Naive thymus-derived CD4-positive, alpha-beta T cell (primary cell): ENCODE measurements at regions not wholly inside any gene's neighbourhood (a gene's known extent, or its start where the extent isn't known, plus 50 kb on each side); places are given as distances from the start of the nearest gene placed in this dataset.
"Not testable (repeated sequence)": the region's sequence is repeated elsewhere in the genome, so short reads cannot be mapped to it uniquely, and the experiment has no call there.

Experiments
- ATAC-seq: fragments of 150-1000 bp; cut with Tn5 transposase; 2 replicates; pipeline ENCODE4 v1.10.0; 2021; ENCODE audit warnings: mild to moderate bottlenecking, moderate library complexity
- CTCF ChIA-PET: fragments of 350-600 bp; sonication (Branson Sonifier 250); formaldehyde crosslinking; loops from one replicate; lab custom pipeline; 2021; ENCODE audit warnings: antibody characterized with exemption; lab: Charles Lee
- POLR2A ChIA-PET: fragments of 350-600 bp; sonication (Branson Sonifier 250); formaldehyde crosslinking; loops from one replicate; lab custom pipeline; 2021; ENCODE audit warnings: antibody characterized with exemption, inconsistent platforms; lab: Charles Lee
- DNase-seq, 9 donors: peaks; one replicate each; pipeline versions ENCODE4 v3.0.0 to v3.0.0-alpha.2; 2020 to 2022; ENCODE audit warnings: mixed read lengths in 1 of 9
- H3K27ac ChIP-seq: one replicate; pipeline ENCODE4 v1.7.0; 2013; ENCODE audit warnings: mild to moderate bottlenecking, low read depth, low read length, moderate library complexity
- H3K27me3 ChIP-seq, 2 donors: one replicate each; pipeline ENCODE4 v1.7.0; 2013; ENCODE audit warnings: low read length in 2 of 2, mild to moderate bottlenecking in 2 of 2, moderate library complexity in 2 of 2; ENCODE audit not compliant: control insufficient read depth in 2 of 2, insufficient read depth in 2 of 2
- H3K36me3 ChIP-seq, 3 experiments: 1 replicate in 2 of 3; 2 replicates in 1 of 3; pipeline ENCODE4 v1.7.0; 2013; ENCODE audit warnings: low read length in 3 of 3, mild to moderate bottlenecking in 3 of 3, moderate library complexity in 1 of 3; ENCODE audit not compliant: insufficient read depth in 3 of 3, control insufficient read depth in 2 of 3
- H3K4me1 ChIP-seq, 2 donors: one replicate each; pipeline ENCODE4 v1.7.0; 2013; ENCODE audit warnings: low read length in 2 of 2, mild to moderate bottlenecking in 2 of 2, moderate library complexity in 1 of 2; ENCODE audit not compliant: control insufficient read depth in 2 of 2, insufficient read depth in 2 of 2
- H3K4me3 ChIP-seq: 2 replicates; pipeline ENCODE4 v1.7.0; 2013; ENCODE audit warnings: mild to moderate bottlenecking, low read length
- H3K9me3 ChIP-seq, 3 experiments: 1 replicate in 2 of 3; 2 replicates in 1 of 3; pipeline ENCODE4 v1.7.0; 2013; ENCODE audit warnings: low read length in 3 of 3; ENCODE audit not compliant: control insufficient read depth in 2 of 3
- H3K27ac Mint-ChIP-seq, 9 donors: one replicate each; pipeline ENCODE4 v1.8.0; 2020 to 2022; ENCODE audit warnings: mixed read lengths in 9 of 9, mild to moderate bottlenecking in 8 of 9, moderate library complexity in 5 of 9, inconsistent platforms in 2 of 9
- H3K27me3 Mint-ChIP-seq, 5 donors: one replicate each; pipeline ENCODE4 v1.8.0; 2021 to 2022; ENCODE audit warnings: mixed read lengths in 5 of 5, mild to moderate bottlenecking in 1 of 5
- H3K36me3 Mint-ChIP-seq, 5 donors: one replicate each; pipeline ENCODE4 v1.8.0; 2020 to 2022; ENCODE audit warnings: mixed read lengths in 5 of 5, mild to moderate bottlenecking in 3 of 5, inconsistent platforms in 1 of 5
- H3K4me1 Mint-ChIP-seq, 7 donors: one replicate each; pipeline ENCODE4 v1.8.0; 2020 to 2022; ENCODE audit warnings: mixed read lengths in 7 of 7, mild to moderate bottlenecking in 3 of 7, inconsistent platforms in 1 of 7
- H3K4me3 Mint-ChIP-seq, 10 donors: one replicate each; pipeline ENCODE4 v1.8.0; 2020 to 2022; ENCODE audit warnings: mild to moderate bottlenecking in 10 of 10, mixed read lengths in 10 of 10, moderate library complexity in 6 of 10, inconsistent platforms in 2 of 10
- H3K9me3 Mint-ChIP-seq, 11 donors: one replicate each; pipeline ENCODE4 v1.8.0; 2020 to 2022; ENCODE audit warnings: mixed read lengths in 11 of 11, mild to moderate bottlenecking in 4 of 11, inconsistent platforms in 1 of 11, moderate library complexity in 1 of 11
- intact Hi-C, 2 donors: fragments of 100-400 bp; cut with micrococcal nuclease; formaldehyde crosslinking; loops; one replicate each; pipeline ENCODE4 v1.15.1; 2023

GRCh38 chr7:15068324-15068723, 165.8 kb upstream of the DGKB start:
- Histone ChIP-seq H3K36me3 (no peaks in the 10 kb centered on the region), H3K9me3 (no peaks in the 10 kb centered on the region), H3K27ac (no peak overlapping the region), H3K4me1 (no peaks in the 10 kb centered on the region), H3K4me3 (no peak overlapping the region), H3K27me3 (no peaks in the 10 kb centered on the region)
- ATAC-seq (no peak), DNase-seq (no peak)
- H3K27me3 Mint-ChIP-seq, result no peaks in the 10 kb centered on the region
- POLR2A ChIA-PET, result no interaction called here
- H3K9me3 Mint-ChIP-seq, result peaks cover 0 to 35% (median 2%) of the 10 kb centered on the region in 11 donors
- CTCF ChIA-PET, result no interaction called here
- intact Hi-C loops, result no loop called here
- H3K4me1 Mint-ChIP-seq, result no peaks in the 10 kb centered on the region
- no peak overlapping the region for H3K27ac Mint-ChIP-seq
- H3K4me3 Mint-ChIP-seq, result no peak overlapping the region
- no peaks in the 10 kb centered on the region for H3K36me3 Mint-ChIP-seq

DNA sequence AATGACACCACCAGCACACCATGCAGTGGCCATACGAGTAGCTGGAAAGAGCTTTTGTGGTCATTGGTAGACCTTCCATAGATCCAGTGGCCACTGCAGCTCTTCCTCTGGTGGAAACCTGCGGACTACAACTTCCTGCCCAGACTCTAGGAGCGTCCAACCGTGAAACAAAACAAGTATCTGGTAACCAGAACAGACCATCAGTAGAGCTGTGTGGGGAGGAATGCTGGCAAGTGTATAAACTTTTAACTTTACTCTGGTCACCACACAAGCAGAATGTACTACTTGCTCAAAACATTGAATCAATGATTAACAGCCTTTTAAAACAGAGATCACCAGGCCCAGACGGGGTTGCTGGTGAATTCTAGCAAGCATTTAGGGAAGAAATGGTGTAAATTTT, 154.7 kb upstream of the DGKB start:
- Histone ChIP-seq H3K27me3 (no peaks in the 10 kb centered on the region), H3K4me1 (no peaks in the 10 kb centered on the region), H3K27ac (no peak overlapping the region), H3K36me3 (no peaks in the 10 kb centered on the region), H3K4me3 (no peak overlapping the region), H3K9me3 (no peaks in the 10 kb centered on the region)
- ChIA-PET POLR2A (no interaction called here), CTCF (no interaction called here)
- Mint-ChIP-seq H3K36me3 (no peaks in the 10 kb centered on the region), H3K4me3 (no peak overlapping the region), H3K4me1 (no peaks in the 10 kb centered on the region), H3K27me3 (no peaks in the 10 kb centered on the region), H3K9me3 (peaks cover 0 to 14% (median 5%) of the 10 kb centered on the region in 11 donors), H3K27ac (no peak overlapping the region)
- no peak for ATAC-seq
- DNase-seq, result no peak
- intact Hi-C loops, result no loop called here

- POLR2A ChIA-PET, H3K27me3 Mint-ChIP-seq, H3K4me3 Mint-ChIP-seq, H3K27ac ChIP-seq, intact Hi-C loops, H3K4me1 ChIP-seq, H3K27me3 ChIP-seq, H3K4me1 Mint-ChIP-seq, H3K36me3 ChIP-seq, CTCF ChIA-PET, H3K27ac Mint-ChIP-seq, ATAC-seq, DNase-seq, H3K4me3 ChIP-seq, H3K9me3 ChIP-seq, H3K36me3 Mint-ChIP-seq: not testable (repeated sequence)
- peaks cover 2 to 18% (median 5%) of the 10 kb centered on the region in 11 donors for H3K9me3 Mint-ChIP-seq
These were observed 151.8 kb upstream of the DGKB start for GRCh38 chr7:15054304-15054703.

- ChIA-PET POLR2A (no interaction called here), CTCF (no interaction called here)
- no peaks in the 10 kb centered on the region for H3K27me3 ChIP-seq
- Mint-ChIP-seq H3K27ac (no peak overlapping the region), H3K9me3 (peaks cover 2 to 10% (median 5%) of the 10 kb centered on the region in 11 donors), H3K4me1 (no peaks in the 10 kb centered on the region), H3K36me3 (no peaks in the 10 kb centered on the region), H3K4me3 (no peak overlapping the region), H3K27me3 (no peaks in the 10 kb centered on the region)
- no peaks in the 10 kb centered on the region for H3K4me1 ChIP-seq
- no peak overlapping the region for H3K27ac ChIP-seq
- H3K36me3 ChIP-seq, result no peaks in the 10 kb centered on the region
- H3K9me3 ChIP-seq, result no peaks in the 10 kb centered on the region
- no peak overlapping the region for H3K4me3 ChIP-seq
- ATAC-seq (no peak), DNase-seq (no peak)
- intact Hi-C loops, result no loop called here
These were observed 146.6 kb upstream of the DGKB start for GRCh38 chr7:15049157-15049556.

GRCh38 chr7:15046861-15047260, 144.3 kb upstream of the DGKB start:
- H3K36me3 Mint-ChIP-seq, result no peaks in the 10 kb centered on the region

DNA sequence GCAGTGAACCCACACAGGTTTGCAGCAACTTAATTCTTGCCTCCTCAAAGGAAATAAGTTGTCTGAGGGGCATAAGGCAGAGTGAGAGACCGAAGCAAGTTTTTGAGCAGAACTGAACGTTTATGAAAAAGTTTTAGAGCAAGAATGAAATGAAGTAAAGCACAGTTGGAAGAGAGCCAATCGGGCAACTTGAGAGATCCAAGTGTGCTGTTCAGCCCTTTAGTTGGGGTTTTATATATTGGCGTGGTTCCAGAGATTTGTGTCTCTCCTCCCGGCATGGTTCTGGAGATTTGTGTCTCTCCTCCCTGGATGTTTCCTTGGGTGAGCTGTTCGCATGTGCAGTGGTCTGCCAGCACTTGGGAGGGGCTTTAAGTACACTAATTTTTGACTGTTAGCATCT, 141.4 kb upstream of the DGKB start:
- Mint-ChIP-seq H3K4me1 (peaks cover 0 to 1% (median 0%) of the 10 kb centered on the region in 7 donors), H3K9me3 (peaks cover 0 to 10% (median 3%) of the 10 kb centered on the region in 11 donors), H3K4me3 (no peak overlapping the region), H3K27ac (no peak overlapping the region), H3K36me3 (no peaks in the 10 kb centered on the region), H3K27me3 (no peaks in the 10 kb centered on the region)
- Histone ChIP-seq H3K27ac (no peak overlapping the region), H3K27me3 (no peaks in the 10 kb centered on the region), H3K4me3 (no peak overlapping the region), H3K36me3 (no peaks in the 10 kb centered on the region), H3K4me1 (no peaks in the 10 kb centered on the region), H3K9me3 (no peaks in the 10 kb centered on the region)
- DNase-seq (no peak), ATAC-seq (no peak)
- CTCF ChIA-PET, result no interaction called here
- POLR2A ChIA-PET, result no interaction called here
- intact Hi-C loops, result no loop called here

More at GRCh38 chr7:15046861-15047260, 144.3 kb upstream of the DGKB start:
- ATAC-seq, result no peak
- intact Hi-C loops, result no loop called here
- Histone ChIP-seq H3K4me3 (no peak overlapping the region), H3K9me3 (no peaks in the 10 kb centered on the region), H3K36me3 (no peaks in the 10 kb centered on the region), H3K27ac (no peak overlapping the region), H3K4me1 (no peaks in the 10 kb centered on the region), H3K27me3 (no peaks in the 10 kb centered on the region)
- Mint-ChIP-seq H3K4me3 (no peak overlapping the region), H3K27ac (no peak overlapping the region), H3K9me3 (peaks cover 0 to 6% (median 4%) of the 10 kb centered on the region in 11 donors), H3K27me3 (no peaks in the 10 kb centered on the region), H3K4me1 (peaks cover 0 to 1% (median 0%) of the 10 kb centered on the region in 7 donors)
- ChIA-PET POLR2A (no interaction called here), CTCF (no interaction called here)
- no peak for DNase-seq

DNA sequence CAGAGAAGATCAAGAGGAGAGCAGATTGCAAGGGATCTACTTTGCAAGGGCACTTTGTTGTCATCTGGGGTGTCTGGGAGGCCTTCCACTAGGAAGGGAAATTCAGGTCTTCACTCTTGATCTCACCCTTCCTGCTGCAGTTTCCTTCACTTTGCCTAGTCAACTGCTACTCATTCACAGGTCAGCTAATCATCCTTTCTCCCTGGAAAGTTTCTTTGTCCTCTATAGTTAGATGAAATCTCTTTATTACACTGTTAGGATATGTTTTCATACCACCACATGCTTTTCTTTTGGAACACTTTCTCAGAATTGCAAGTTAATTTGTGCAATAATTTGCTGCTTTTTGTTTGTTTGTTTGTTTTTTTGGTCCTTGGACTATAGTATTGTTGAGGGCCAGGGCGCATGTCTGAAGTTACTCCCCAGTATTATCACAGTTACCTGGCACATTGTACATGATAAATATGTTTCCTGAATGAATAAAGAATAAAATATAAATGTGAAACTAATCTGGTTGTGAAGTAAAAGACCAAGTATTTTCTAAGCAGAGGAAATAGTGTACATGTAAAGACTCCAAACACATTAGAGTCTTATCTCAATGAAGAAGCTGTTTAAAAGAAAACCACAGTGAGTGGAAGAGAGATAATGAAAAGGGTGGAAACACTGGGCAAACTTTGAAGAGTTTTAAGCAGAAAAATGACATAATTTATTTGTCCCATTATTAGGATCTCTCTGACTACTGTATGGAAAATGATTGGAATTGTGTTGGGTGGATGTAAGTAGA, 139.9 kb upstream of the DGKB start:
- H3K4me3 Mint-ChIP-seq, result no peak overlapping the region
- Histone ChIP-seq H3K36me3 (no peaks in the 10 kb centered on the region), H3K4me3 (no peak overlapping the region), H3K27ac (no peak overlapping the region), H3K4me1 (no peaks in the 10 kb centered on the region), H3K9me3 (no peaks in the 10 kb centered on the region), H3K27me3 (no peaks in the 10 kb centered on the region)
- peaks cover 0 to 9% (median 2%) of the 10 kb centered on the region in 11 donors for H3K9me3 Mint-ChIP-seq
- POLR2A ChIA-PET, result no interaction called here
- H3K27me3 Mint-ChIP-seq, result no peaks in the 10 kb centered on the region
- CTCF ChIA-PET, result no interaction called here
- H3K4me1 Mint-ChIP-seq, result peaks cover 0 to 2% (median 0%) of the 10 kb centered on the region in 7 donors
- DNase-seq, result no peak
- no peaks in the 10 kb centered on the region for H3K36me3 Mint-ChIP-seq
- intact Hi-C loops, result no loop called here
- no peak overlapping the region for H3K27ac Mint-ChIP-seq
- no peak for ATAC-seq
